B cell (primary cell): ENCODE measurements at regions not wholly inside any gene's neighbourhood (a gene's known extent, or its start where the extent isn't known, plus 50 kb on each side); places are given as distances from the start of the nearest gene placed in this dataset.

Experiments
- EZH2 ChIP-seq: IDR thresholded peaks from 2 replicates; pipeline ENCODE4 v1.6.1; 2012; ENCODE audit warnings: borderline replicate concordance, low read depth, mild to moderate bottlenecking, moderate library complexity, low read length; ENCODE audit not compliant: insufficient read depth, poor library complexity, severe bottlenecking
- TF ChIP-seq, protein P1 (sequence below): fragments of 200-600 bp; IDR thresholded peaks from one replicate; pipeline ENCODE4 v1.8.0; 2022; ENCODE audit warnings: antibody characterized with exemption, mild to moderate bottlenecking

DNA sequence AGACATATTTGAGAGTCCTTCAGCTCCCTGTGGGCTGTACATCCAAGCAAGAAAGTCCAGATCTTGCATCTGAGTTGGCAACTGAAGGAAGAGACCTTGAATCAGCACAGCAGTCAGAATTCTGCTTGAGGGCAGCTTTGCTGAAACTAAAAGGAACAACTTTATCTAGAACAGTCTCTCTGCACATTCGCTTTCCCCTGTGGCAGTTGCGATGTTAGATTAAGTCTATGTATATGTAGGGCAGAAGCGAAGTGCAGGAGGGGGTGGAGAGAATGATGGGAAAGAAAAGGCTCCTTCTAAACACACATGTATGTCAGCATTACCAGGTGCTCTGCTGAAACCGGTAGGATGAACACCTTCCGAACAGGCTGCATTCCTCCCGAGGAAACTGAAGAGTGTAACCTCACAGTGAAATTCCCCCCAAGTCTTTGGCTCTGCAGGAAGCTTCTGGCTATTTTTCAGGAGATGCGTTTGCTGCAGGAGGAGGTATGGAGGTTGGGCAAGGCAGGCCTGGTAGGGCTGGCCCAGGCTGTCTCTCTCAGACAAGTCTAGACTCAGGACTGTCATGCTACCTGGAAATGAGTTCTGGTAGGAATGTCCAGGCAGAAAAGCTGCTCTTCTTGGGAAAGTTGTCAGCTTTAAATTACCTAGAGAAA lies 70.0 kb upstream of the ATL2 start:
- TF ChIP-seq, protein P1, sequence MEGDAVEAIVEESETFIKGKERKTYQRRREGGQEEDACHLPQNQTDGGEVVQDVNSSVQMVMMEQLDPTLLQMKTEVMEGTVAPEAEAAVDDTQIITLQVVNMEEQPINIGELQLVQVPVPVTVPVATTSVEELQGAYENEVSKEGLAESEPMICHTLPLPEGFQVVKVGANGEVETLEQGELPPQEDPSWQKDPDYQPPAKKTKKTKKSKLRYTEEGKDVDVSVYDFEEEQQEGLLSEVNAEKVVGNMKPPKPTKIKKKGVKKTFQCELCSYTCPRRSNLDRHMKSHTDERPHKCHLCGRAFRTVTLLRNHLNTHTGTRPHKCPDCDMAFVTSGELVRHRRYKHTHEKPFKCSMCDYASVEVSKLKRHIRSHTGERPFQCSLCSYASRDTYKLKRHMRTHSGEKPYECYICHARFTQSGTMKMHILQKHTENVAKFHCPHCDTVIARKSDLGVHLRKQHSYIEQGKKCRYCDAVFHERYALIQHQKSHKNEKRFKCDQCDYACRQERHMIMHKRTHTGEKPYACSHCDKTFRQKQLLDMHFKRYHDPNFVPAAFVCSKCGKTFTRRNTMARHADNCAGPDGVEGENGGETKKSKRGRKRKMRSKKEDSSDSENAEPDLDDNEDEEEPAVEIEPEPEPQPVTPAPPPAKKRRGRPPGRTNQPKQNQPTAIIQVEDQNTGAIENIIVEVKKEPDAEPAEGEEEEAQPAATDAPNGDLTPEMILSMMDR: no peak
- no peak for TF ChIP-seq EZH2
